SIG-M5 treated with dmso at 0.1 percent for 504 hours (cell line): ENCODE measurements at regions not wholly inside any gene's neighbourhood (a gene's known extent, or its start where the extent isn't known, plus 50 kb on each side); places are given as distances from the start of the nearest gene placed in this dataset.

Experiments used
- DNase-seq: peaks from one replicate; lab custom pipeline; 2025; ENCODE audit not compliant: unreplicated experiment; lab: John Stamatoyannopoulos, UW

DNA sequence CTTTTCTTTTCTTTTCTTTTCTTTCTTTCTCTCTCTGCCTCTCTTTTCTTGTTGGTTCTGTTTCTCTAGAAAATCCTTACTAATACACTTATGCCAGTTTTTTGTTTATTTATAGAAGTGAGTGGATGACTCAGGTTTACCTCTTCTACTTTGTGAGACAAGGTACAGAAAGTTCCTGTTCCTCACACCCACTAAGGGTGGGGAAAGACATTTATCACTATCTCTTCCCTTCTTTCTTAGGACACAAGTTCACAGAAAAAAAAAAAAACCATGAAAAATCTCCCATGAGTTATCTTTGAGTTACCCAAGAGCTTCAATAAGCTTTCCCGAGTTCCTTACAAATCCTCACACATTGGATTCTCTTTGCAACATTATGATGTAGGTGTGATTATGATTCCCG, 60.9 kb upstream of the CD180 start:
- no peak for DNase-seq

DNA sequence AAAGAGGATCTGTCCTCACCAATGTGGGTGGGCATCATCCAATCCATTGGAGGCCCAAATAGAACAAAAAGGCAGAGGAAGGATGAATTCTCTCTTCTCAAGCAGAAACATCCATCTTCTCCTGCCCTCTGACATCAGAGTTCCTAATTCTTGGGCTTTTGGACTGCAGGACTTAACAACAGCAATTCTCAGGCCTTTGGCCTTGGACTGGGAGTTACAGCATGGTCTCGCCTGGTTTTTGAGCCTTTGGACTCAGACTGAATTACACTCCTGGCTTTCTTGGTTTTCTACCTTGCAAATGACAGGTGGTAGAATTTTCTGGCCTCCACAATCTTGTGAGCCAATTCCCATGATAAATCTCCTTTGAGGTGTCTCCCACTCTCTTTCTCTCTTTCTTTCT, 60.5 kb upstream of the CD180 start:
- no peak for DNase-seq

DNA sequence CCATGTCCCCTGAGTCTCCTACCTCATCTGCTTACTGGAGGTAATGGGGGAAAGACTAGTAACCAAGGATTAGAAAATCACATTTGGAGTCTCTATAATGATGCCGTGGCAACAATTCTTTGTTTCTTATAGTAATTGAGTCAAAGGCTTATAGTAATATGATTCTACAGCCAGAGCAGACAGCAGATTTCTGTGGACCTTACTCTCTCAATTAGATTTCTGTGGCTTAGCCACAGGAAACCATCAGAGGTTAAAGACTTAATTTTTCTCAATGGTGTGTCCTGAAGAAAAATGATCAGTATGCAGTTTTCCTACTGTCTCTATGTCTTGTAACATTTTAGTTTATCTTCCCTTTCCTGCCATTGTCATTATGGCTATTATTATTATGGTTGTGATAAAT, 59.3 kb upstream of the CD180 start:
- DNase-seq = no peak

DNA sequence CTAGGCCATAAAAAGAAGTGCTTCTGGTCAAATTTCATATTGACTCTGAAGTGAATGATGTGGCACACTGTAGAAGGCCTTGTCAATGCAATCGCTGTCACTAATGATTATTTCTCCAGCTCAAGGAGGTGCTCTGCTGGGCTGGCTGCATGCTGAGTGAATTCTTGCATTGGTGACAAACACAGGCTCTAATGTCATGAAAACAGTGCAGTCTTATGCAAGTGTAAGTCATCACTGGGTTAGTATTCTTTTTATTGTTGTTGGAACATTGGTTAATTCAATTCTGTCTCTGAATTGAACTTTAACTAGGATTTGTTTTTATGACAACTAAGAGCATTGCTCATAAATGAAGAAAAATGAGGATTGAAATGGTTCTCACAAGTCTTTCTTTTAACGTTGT, 57.3 kb upstream of the CD180 start:
- no peak for DNase-seq

DNA sequence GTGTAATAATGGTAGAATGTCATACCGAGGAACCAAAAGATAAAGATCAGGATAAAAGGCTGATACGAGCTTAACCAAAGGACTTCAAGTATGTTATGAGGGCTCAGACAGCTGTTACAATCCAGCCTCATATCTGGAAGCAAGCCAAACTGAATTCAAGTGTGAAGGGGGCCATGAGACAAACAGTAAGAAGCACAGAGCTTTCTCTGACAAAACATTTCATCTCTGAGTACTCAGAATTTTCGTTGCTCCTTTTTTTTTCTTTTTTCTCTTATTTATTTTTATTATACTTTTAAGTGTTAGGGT, 52.9 kb upstream of the CD180 start:
- no peak for DNase-seq

DNA sequence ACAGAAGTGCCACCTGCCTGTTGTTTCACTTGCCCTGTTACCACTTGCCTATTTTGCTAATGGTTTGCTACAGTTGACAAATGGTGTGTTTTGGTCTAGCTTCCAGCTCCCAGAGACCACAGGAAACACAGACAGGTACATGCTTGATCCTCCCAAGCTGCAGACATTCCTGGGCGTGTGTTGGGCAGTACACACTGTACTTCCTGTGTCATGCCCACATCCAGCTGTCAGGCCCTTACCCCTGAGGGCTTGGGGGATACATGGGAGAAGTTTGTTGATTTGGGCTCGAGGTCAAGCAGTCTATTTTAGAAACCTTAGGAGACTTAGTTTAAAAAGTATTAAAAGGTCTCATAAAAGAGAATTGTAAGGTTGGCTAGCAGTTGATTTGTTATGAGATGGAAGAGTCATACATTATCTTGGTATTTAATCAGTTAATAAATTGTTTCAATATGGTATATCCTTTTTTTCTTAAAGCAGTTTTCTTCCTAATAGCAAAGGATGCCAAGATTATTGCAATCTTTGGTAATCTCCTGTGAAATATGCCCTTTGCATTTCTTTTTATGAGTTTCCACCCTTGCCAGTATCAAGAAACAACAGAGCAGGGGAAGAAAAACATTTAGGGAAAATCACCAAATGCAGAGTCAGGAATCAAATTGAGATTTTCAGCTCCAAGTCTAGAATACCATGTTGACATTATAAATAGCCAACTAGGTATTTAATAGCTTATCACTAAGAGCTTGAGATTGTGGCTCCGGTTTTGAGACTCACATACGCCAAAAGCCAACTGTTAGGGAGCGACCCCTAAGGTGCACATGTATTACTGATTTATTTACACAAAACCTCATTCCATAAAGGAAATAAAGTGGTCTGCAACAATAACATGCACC, 52.3 kb upstream of the CD180 start:
- no peak for DNase-seq

DNA sequence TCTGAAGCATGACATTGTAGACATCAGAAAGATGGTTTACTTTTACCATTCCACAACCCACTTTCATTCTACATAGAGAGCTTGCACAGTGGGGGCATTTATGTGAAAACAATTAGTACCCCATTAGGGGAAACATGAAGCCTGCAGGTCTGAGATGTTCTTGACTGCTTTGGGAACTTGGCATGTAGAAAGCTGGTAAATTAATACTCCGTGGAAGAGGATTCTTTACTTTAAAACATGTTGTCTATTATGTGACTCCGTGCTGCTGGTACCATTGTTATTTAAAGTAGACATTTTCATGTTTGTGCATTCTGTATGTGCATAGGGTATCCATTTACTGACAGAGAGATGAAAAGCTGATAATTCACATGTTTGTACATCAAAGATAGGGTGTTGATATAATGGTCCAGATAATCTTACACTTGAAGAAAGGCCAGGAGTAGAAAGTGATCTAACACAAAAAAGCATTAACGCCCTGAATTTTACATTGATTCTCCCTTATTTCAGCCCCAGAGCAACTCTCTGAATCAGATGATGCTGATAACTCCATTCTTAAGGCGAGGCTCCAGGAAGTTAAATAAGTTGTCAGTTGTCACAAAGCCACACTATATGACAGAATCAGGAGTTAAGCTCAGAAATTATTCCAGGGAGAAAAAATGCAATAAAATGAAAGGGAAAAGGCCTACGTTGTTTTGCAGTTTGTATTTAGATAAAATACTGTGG, 50.1 kb upstream of the CD180 start:
- no peak for DNase-seq
